A549 (cell line): ENCODE measurements at regions not wholly inside any gene's neighbourhood (a gene's known extent, or its start where the extent isn't known, plus 50 kb on each side); places are given as distances from the start of the nearest gene placed in this dataset.

ENCODE experiments used
- MYC ChIP-seq: IDR thresholded peaks from 2 replicates; pipeline ENCODE4 v1.6.1; 2012; ENCODE audit warnings: mild to moderate bottlenecking, inconsistent platforms, low read length, improper control_type of control experiment, borderline replicate concordance
- POLR2A ChIP-seq: IDR thresholded peaks from 2 replicates; pipeline ENCODE4 v1.6.1; 2012; ENCODE audit warnings: mild to moderate bottlenecking, low read length
- RAD21 ChIP-seq, 2 experiments: fragments of >200 bp in 1 of 2; sonication (Bioruptor Twin) in 1 of 2; formaldehyde crosslinking in 1 of 2; IDR thresholded peaks in 1 of 2; conservative IDR thresholded peaks in 1 of 2; 2 replicates in 1 of 2; 3 replicates in 1 of 2; pipeline ENCODE4 v1.6.1; 2012 to 2018; ENCODE audit warnings: inconsistent platforms in 1 of 2
- RFX5 ChIP-seq: fragments of 450-650 bp; IDR thresholded peaks from 2 replicates; pipeline ENCODE4 v1.7.1; 2014; ENCODE audit warnings: antibody characterized with exemption, mild to moderate bottlenecking, moderate library complexity
- TF ChIP-seq, protein P1 (sequence below): fragments of >200 bp; sonication (Bioruptor Twin); formaldehyde crosslinking; IDR thresholded peaks from 3 replicates; pipeline ENCODE4 v1.5.1; 2016
- TF ChIP-seq, protein P2 (sequence below): IDR thresholded peaks from 2 replicates; pipeline ENCODE4 v1.6.1; 2012

DNA sequence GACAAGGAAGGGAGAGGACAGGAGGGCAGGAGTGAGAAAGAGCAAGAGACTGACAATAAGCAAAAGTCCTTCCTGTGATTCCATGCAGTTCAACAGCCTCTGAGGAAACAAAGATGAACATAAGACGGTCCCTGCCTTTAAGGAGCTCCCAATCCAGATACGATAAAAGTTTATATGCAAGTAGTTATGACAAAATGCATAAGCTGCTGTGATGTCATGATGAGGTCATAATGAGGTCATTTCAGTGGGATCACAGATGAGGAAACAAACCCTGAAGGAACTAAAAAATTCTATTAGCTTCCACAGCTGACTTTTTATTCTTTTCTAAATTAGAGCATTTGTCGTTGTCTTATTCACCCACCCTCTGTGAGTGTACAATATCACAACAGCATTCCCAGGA is 458.5 kb upstream of the ACVR2A start:
- TF ChIP-seq, protein P1, sequence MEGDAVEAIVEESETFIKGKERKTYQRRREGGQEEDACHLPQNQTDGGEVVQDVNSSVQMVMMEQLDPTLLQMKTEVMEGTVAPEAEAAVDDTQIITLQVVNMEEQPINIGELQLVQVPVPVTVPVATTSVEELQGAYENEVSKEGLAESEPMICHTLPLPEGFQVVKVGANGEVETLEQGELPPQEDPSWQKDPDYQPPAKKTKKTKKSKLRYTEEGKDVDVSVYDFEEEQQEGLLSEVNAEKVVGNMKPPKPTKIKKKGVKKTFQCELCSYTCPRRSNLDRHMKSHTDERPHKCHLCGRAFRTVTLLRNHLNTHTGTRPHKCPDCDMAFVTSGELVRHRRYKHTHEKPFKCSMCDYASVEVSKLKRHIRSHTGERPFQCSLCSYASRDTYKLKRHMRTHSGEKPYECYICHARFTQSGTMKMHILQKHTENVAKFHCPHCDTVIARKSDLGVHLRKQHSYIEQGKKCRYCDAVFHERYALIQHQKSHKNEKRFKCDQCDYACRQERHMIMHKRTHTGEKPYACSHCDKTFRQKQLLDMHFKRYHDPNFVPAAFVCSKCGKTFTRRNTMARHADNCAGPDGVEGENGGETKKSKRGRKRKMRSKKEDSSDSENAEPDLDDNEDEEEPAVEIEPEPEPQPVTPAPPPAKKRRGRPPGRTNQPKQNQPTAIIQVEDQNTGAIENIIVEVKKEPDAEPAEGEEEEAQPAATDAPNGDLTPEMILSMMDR: no peak
- TF ChIP-seq RFX5 (no peak), RAD21 (conservative IDR thresholded peaks at IDR 0.05 in 1 of 2, IDR thresholded peaks at IDR 0.05 in 1 of 2) (no peak), POLR2A (no peak), MYC (no peak)
- TF ChIP-seq, protein P2, sequence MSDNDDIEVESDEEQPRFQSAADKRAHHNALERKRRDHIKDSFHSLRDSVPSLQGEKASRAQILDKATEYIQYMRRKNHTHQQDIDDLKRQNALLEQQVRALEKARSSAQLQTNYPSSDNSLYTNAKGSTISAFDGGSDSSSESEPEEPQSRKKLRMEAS: no peak
